ENCODE measurements at regions not wholly inside any gene's neighbourhood (a gene's known extent, or its start where the extent isn't known, plus 50 kb on each side); places are given as distances from the start of the nearest gene placed in this dataset.
A peak's percentile ranks its signal among the peaks of the same experiment; 100 is the strongest.

GRCh38 chr1:187629075-187629474, 800.3 kb downstream of the PLA2G4A start:
- no peak for DNase-seq (ENCODE audit: low read depth)

- DNase-seq (ENCODE audit: low read depth): no peak
Observed at GRCh38 chr1:187630653-187631380, 802.1 kb downstream of the PLA2G4A start.

GRCh38 chr1:187631381-187631675, 802.6 kb downstream of the PLA2G4A start:
- DNase-seq (ENCODE audit: low read depth): no peak

GRCh38 chr1:187631984-187632383, 803.2 kb downstream of the PLA2G4A start:
- DNase-seq (ENCODE audit: low read depth): no peak

GRCh38 chr1:187634940-187635339, 806.2 kb downstream of the PLA2G4A start:
- DNase-seq (ENCODE audit: low read depth): no peak

GRCh38 chr1:187638733-187639434, 810.1 kb downstream of the PLA2G4A start:
- DNase-seq (ENCODE audit: low read depth): no peak

GRCh38 chr1:187641015-187641414, 812.3 kb downstream of the PLA2G4A start:
- DNase-seq (ENCODE audit: low read depth): no peak

- no peak for DNase-seq (ENCODE audit: low read depth)
Observed at GRCh38 chr1:187641463-187641862, 812.7 kb downstream of the PLA2G4A start.

- no peak for DNase-seq (ENCODE audit: low read depth)
Observed at GRCh38 chr1:187641907-187642306, 813.2 kb downstream of the PLA2G4A start.

- no peak for DNase-seq (ENCODE audit: low read depth)
Observed at GRCh38 chr1:187645651-187646050, 816.9 kb downstream of the PLA2G4A start.

- no peak for DNase-seq (ENCODE audit: low read depth)
Observed at GRCh38 chr1:187646536-187647107, 817.9 kb downstream of the PLA2G4A start.

- no peak for DNase-seq (ENCODE audit: low read depth)
Observed at GRCh38 chr1:187648091-187648490, 819.3 kb downstream of the PLA2G4A start.

GRCh38 chr1:187654635-187655034, 825.9 kb downstream of the PLA2G4A start:
- DNase-seq (ENCODE audit: low read depth): no peak

GRCh38 chr1:187655104-187655503, 826.4 kb downstream of the PLA2G4A start:
- DNase-seq (ENCODE audit: low read depth): no peak

GRCh38 chr1:187665483-187665882, 836.7 kb downstream of the PLA2G4A start:
- DNase-seq (ENCODE audit: low read depth): no peak

GRCh38 chr1:187680823-187681222, 852.1 kb downstream of the PLA2G4A start:
- no peak for DNase-seq (ENCODE audit: low read depth)

- no peak for DNase-seq (ENCODE audit: low read depth)
Observed at GRCh38 chr1:187682112-187682511, 853.4 kb downstream of the PLA2G4A start.

GRCh38 chr1:187685333-187685732, 856.6 kb downstream of the PLA2G4A start:
- DNase-seq (ENCODE audit: low read depth): peak; percentile 35

GRCh38 chr1:187689129-187689528, 860.4 kb downstream of the PLA2G4A start:
- peak; percentile 60 for DNase-seq (ENCODE audit: low read depth)

GRCh38 chr1:187691439-187691838, 862.7 kb downstream of the PLA2G4A start:
- peak; percentile 98 for DNase-seq (ENCODE audit: low read depth)

GRCh38 chr1:187692799-187693198, 864.0 kb downstream of the PLA2G4A start:
- DNase-seq (ENCODE audit: low read depth): no peak

GRCh38 chr1:187696073-187696472, 867.3 kb downstream of the PLA2G4A start:
- peak; percentile 52 for DNase-seq (ENCODE audit: low read depth)

Data from HT1080 (cell line).